GM18505 (cell line): ENCODE measurements at regions not wholly inside any gene's neighbourhood (a gene's known extent, or its start where the extent isn't known, plus 50 kb on each side); places are given as distances from the start of the nearest gene placed in this dataset.

Experiments used
- ATAC-seq: cut with Tn5 transposase; IDR thresholded peaks from one replicate; pipeline ENCODE4 v1.9.1; 2021; ENCODE audit not compliant: unreplicated experiment
- POLR2A ChIP-seq: IDR thresholded peaks from 4 replicates; pipeline ENCODE4 v1.6.1; 2011; ENCODE audit warnings: borderline replicate concordance; ENCODE audit not compliant: insufficient read depth, insufficient read length; ENCODE audit errors: extremely low read depth

DNA sequence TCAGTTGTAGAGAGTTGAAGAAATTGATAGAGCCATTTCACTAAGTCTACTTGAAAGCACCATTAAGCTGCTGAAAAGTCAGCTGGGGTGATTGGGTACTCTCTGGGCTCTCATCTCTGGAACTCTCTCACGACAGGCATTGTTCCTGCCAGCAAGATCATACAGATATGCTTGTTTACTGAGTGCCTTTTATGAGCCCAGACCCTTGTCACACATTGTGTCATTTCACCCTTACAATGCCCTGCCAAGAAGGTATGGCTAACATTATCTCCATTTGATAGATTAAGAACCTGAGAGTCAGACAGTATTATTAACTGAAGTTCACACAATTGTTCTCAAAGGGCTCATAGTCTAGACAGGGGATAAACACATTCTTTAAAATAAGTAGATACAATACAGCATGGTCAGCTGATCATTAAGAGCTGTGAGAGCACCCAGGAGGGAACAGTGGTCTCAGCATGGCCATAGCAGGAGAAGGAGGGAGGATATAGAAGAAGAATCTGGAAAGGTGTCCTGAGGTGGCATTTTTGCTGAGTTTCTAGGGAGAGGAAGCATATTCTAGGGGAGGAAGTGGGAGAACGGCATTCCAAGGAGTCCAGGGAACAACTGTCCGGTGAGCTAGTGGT lies 580.5 kb downstream of the INSC start:
- TF ChIP-seq POLR2A, result no peak
- no peak for ATAC-seq

DNA sequence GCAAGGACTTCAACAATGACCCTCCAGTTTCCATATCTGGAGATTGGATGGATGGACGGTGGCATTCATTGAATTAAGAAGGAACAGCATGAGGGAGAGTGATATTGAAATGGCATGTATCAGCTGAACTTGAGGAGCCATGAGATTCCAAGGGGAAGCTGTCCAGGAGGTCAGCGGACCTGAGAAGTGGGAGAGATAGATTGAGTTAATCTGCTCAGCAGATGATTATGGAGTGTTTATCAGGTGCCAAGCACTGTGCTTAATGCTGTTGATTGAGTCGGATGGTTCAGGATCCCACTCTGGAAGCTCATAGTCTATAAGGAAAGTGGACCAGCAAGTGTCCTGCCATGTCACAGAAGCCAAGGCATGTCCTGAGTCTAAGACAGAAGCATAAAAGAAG lies 581.3 kb downstream of the INSC start:
- no peak for ATAC-seq
- TF ChIP-seq POLR2A, result no peak

DNA sequence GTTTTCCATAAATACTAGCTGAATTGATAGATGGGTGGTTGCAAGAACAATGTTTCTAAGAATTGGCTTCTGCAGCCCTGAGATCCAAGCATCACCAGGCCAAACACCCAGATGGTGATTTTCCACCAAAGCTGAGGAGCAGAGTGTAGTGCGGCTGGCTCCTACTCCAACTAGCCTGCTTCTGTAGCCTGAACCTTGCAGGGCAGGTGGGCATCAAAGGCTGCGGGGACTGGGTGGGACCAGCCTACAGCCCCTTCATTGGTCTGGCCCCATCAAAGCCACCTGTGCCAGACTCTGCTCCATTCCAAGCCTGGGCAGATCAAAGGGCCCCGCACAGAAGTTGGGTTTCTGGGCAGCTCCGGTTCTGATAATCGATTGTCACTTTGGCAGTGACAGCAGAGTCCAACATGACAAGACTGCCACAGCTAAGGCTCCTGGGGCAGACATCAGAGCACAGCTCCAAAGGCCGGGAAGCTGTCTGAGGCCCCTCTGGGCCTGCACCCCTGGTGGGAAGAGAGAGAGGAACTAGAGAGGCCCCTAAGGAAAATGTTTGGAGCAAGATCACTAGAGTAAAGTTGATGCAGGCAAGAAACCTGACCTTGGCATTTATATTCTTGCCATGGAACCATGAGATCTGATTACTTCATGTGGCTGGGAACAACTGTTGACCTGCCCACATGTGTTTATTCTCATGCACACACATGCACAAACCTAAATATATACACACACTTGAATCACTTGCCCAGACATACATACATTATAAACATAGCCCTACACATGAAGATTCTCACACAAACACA lies 582.9 kb downstream of the INSC start:
- no peak for ATAC-seq

DNA sequence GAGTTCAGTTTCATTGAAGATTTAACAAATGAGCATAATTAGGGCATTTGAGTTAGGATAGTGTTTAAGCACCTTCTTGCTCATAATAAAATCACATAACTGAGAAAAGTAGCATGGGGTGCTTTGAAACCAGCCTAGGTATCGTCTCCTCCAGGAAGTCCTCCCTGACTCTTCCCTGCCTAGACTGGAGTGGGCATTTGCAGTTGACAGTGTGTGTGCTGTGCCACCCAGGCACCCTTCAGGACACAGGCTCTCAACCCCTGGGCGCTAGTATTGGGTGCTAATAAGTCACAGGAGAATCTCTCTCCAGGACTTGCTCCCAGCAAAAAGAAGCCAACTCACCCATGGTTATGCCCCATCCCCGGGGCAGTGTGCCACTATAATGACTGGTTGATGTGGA lies 584.1 kb downstream of the INSC start:
- no peak for ATAC-seq
- no peak for TF ChIP-seq POLR2A

More for the DNA sequence above, 582.9 kb downstream of the INSC start:
- no peak for TF ChIP-seq POLR2A

DNA sequence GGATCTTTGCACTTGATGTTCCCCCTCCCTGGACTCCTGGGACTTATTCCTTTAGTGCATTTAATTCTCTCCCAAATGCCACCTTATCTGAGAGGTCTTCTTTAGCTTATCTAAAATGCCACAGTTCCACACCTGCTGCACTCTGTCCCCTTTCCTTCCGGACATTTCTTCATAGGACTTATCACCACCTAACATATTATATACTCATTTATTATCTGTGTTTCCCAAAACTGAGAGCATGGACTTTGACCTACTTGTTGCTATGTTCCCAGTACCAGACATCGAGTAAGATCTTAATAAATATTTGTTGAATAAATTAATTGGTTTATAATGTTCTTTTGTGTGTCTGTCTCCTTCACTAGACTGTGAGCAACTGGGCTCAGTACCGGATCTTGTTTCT lies 585.3 kb downstream of the INSC start:
- no peak for ATAC-seq

DNA sequence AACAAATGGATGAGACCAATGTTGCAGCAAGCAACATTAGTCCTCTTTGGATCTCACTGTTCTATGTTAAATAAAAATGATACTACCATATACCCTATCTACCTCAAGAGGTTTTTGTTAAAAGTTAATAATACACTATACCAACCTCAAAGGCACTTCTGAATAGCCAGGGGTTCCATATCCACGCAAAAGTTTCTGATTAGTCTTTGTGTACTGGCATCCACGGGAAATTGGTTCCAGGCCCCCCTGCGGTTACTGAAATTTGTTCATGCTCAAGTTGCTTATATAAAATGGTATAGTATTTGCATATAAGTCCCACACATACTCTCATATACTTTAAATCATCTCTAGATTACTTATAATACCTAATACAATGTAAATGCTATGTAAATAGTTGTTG lies 585.7 kb downstream of the INSC start:
- no peak for TF ChIP-seq POLR2A
- ATAC-seq, result no peak

More for the DNA sequence above, 585.3 kb downstream of the INSC start:
- no peak for TF ChIP-seq POLR2A

DNA sequence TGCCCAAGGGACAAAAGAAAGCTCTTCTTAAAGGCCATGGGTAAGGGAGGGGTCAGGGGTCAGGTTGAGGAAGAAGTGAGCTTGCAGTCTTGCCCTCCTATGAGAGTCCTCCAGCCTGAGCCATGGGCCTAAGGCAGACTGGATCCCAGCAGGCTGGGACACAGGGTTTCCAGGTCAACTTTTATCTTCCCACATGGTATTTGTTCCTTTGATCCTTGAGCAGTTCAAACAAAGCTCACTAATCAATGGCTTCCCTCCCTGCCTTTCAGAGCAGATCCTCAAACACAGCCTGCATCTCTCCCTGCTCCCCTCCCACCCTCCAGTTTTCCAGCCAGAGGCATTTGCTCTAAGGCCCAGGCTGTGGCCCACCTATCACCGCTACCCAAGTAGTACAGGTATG lies 589.3 kb downstream of the INSC start:
- no peak for ATAC-seq
- no peak for TF ChIP-seq POLR2A

DNA sequence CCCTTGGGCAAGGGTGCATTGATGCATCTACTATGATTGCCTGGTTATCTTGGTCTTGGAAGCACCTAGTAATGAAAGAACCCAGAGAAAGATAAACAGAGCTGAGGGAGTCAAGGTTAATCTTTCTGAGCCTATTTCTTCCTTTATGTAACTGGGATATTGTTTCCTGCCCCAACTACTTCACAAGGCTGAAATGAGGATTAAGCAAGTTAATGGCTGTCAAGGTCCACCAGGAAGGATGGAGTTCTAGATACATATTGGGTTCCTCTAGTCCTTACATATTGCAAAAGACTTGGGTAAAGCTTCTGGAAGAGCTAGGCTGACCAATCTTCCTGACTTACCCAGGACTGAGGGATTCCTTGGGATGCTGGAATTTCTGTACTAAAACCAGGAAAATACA lies 589.8 kb downstream of the INSC start:
- no peak for TF ChIP-seq POLR2A
- no peak for ATAC-seq

DNA sequence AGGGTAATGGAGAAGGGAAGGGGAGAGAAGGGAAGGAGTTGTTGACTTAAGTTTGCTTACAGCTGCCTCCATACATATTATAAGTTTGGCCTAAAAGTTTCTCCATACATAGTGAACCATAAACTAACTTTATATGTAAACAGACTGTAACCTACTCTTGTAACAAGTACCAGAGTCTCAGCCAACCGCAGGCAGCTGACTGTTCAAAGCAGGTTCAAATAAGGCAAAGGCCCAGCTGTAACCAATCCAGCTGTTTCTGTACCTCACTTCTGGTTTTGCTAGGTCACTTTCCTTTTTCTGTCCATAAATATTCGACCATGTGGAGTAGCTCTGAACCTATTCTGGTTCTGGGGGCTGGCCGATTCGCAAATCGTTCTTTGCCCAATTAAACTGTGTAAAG lies 591.2 kb downstream of the INSC start:
- TF ChIP-seq POLR2A, result no peak
- no peak for ATAC-seq

DNA sequence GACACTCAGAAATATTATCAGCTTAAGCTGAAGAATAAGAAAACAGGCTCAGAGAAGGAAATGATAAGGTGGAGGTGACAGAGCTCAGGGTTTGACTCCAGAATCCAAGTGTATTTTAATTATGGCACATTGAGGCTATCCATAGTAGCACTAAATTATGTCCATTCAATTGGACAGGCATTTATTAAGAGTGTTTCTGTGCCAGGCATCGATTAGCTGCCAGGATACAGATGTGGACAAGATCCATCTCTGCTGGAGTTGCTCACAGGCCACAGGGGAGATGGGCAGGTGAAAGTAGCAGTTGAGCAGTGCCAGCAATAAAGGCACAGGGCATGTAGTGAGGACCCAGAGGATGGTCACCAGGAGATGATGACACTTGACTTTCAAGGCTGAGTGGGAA lies 592.5 kb downstream of the INSC start:
- TF ChIP-seq POLR2A, result no peak
- ATAC-seq, result no peak

DNA sequence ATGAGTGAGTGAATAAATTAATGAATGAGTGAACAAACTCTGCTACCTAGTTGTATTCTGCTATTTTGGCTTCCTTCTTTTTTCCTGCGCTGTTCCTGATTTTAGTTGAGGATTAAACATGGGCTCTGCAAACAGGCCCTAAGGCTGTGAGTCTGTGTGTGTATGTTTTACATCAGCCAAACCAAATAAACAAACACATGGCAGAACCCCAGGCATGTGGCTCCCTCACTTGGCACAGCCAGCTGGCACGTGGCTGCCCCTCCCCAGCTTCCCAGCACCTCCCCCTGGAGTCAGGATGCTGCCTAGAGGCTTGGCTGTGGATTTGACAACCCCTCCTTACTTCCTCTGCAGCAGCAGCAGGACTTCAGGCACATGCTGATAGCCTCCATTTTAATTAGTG lies 593.2 kb downstream of the INSC start:
- TF ChIP-seq POLR2A, result no peak
- ATAC-seq, result no peak

DNA sequence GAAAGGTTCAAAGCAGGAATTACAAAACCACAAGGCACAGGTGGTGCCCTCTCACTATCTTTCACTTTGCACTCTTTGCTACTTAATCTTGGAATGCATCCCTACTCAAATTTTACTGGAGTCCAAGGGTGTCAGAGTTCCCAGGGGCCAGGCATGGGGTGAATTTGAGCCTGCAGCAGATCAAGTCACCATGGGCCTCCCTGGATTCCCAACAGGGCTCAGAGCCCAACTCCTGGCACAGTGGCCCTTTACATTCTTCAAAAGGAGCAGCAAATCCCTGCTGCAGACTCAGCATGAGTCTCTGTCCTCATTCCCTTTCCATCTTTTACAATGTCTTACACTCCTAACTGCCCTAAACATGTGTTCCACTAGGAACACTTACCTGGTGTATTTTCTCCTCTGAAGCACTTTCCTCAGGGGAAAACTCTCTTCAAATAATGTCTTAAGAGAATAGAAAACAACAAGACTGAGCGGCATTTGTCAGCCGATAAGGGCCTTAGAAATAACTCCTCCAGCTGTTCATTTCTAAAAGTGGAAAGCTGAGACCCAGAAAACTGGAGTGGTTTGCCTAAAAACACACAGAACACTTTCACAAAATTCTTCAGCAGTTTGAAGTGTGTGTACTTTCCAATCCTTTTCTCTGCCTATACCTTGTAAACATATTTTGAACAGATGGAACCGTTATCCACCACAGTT lies 596.0 kb downstream of the INSC start:
- ATAC-seq, result no peak
- TF ChIP-seq POLR2A, result no peak

DNA sequence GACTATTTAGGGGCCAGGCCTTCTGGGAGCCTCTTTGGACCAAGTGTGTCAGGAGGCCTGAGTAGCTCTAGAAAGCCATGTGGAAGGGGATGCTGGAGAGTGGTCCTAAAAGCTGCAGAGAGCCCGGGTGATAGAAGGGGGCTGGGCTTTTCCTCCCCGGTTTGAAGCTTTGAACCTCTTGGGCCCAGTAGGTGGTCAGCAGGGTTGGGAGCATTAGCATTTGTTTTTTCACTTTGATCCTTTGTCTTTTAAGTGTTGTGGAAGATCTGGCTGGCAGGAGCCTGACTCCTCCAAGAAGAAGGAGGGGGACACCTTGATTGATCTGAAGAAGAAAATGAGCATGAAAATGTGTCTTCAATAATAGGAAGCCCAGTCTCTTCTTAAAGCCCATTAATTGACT lies 596.6 kb downstream of the INSC start:
- TF ChIP-seq POLR2A, result no peak
- ATAC-seq, result no peak
